GM19240 (cell line): ENCODE measurements at regions not wholly inside any gene's neighbourhood (a gene's known extent, or its start where the extent isn't known, plus 50 kb on each side); places are given as distances from the start of the nearest gene placed in this dataset.
"Not testable (repeated sequence)": the region's sequence is repeated elsewhere in the genome, so short reads cannot be mapped to it uniquely, and the experiment has no call there.

Source experiments
- DNase-seq: peaks from one replicate; pipeline ENCODE4 v3.0.0; 2011; ENCODE audit warnings: low spot score; ENCODE audit not compliant: insufficient read length

DNA sequence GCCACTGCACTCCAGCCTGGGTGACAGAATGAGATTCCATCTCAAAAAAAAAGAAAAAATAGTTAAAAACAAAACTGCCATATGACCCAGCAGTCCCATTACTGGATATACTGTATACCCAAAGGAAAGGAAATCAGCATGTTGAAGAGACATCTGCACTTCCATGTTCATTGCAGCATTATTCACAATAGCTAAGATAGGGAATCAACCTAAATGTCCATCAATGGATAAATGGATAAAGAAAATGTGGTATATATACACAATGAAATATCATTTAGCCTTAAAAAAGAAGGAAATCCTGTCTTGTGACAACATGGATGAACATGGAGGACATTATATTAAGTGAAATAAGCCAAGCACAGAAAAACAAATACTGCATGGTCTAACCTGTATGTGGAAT, 160.7 kb downstream of the DUSP6 start:
- not testable (repeated sequence) for DNase-seq

DNA sequence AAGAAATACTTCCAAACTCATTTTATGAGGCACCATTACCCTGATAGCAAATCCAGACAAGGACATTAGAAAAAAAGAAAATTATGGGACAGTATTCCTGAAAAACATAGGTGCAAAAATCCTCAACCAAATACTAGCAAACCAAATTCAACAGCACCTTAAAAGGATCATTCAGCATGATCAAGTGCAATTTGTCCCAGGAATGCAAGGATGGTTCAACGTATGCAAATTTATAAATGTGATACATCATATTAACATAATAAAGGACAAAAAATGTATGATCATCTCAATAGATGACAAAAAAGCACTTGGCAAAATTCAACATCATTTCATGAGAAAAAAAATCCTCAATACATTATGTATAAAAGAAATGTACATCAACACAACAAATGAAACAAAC, 162.9 kb downstream of the DUSP6 start:
- DNase-seq: no peak

DNA sequence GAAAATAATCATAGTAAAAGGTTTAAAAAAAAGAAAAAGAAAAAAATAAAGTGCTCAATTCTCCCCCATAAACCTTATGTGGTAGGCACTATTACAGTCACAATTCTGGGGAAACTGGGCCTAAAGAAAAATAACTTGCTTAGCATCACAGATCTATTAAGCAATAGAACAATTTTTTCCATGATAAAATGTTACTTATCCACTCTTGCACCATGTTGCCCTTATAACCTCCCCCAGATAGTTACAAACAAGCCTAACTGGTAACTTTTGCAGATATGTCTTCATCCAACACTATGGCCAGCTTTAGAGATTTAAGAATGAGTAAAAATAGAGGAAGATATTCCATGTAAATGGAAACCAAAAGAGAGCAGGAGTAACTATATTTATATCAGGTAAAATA, 164.8 kb downstream of the DUSP6 start:
- no peak for DNase-seq

DNA sequence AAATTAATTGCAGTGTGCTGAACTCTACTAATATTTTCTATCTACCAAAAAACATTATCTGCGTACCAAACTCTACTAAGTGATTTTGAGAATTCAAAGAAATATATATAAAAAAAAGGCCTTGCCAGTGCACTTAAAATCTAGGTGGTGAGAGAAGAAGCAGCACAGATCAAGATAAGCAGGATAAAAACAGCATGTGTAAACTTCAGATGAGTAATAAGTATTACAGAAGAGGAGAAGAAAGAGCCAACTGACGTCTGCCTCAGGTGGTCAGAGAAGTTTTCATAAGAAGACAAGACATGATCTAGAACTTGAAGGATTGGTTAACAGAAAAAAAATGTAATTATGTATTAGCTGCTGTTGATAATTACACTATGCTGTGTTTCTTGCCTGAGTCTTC, 166.4 kb downstream of the DUSP6 start:
- no peak for DNase-seq

- DNase-seq: no peak
Measured at GRCh38 chr12:89185181-89185580, 167.1 kb downstream of the DUSP6 start.

DNA sequence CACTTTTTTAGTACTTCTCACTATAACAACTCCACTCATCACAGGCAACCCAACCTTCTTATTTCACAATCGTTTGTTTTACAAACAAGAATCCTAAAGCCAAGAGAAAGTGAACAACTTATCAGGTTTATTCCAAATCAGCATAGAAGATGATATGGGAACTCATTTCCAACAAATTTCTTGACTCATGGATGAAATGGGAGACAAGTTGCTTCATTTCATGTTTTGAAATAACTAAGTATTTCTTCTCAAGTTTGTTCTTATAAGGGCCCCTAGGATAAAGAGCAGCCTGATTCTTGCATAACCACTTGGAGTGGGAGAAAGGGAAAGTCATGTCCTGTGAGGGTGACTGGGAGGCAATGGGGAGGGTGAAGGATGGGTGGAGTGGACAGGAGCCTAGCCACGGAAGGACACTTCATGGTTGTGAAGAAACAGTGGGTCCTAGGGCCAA, 168.3 kb downstream of the DUSP6 start:
- no peak for DNase-seq

GRCh38 chr12:89181271-89181920, 170.9 kb downstream of the DUSP6 start:
- no peak for DNase-seq

GRCh38 chr12:89180496-89180895, 171.8 kb downstream of the DUSP6 start:
- DNase-seq: no peak

DNA sequence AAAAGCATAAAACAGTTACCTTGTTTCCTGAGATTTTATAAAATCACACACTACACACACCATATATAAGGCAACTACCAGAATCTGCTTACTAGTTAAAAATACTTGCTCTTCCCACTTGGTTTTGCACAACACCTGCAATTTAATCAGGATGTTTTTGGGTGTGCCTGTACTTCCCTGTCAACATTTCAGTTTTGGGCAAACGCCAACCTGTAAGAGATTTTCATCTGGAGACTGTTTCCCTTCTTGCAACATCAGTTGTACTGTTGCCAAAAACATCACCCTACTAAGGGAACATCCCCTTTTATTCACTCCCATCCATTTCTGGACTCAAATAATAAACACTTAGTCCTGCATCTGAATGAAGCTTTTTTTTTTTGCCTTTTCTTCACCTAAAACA, 172.3 kb downstream of the DUSP6 start:
- DNase-seq: no peak

GRCh38 chr12:89179245-89179644, 173.1 kb downstream of the DUSP6 start:
- DNase-seq: no peak

GRCh38 chr12:89177802-89178395, 174.4 kb downstream of the DUSP6 start:
- no peak for DNase-seq

- no peak for DNase-seq
Measured at GRCh38 chr12:89176676-89177075, 175.6 kb downstream of the DUSP6 start.

- no peak for DNase-seq
Measured at GRCh38 chr12:89173678-89174077, 178.6 kb downstream of the DUSP6 start.

DNA sequence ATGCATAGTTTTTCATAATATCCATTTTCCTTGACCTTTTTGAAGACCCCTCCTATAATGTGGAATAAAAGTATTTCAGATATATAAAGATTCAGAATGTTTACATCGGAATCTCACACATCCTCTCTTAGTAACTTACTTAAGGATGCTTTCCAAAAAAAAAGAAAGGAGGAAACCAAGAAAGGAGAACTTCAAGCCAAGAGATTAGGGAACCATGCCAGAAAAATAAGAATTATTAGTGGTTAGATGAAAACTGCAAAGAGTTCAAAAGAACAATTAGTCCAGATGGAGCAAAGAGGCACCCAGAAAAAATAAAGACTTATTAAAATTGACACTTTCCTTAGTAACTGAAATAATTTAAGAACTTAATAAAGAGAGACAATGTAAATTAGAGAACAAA, 179.2 kb downstream of the DUSP6 start:
- DNase-seq: no peak

- no peak for DNase-seq
Measured at GRCh38 chr12:89172224-89172623, 180.1 kb downstream of the DUSP6 start.

DNA sequence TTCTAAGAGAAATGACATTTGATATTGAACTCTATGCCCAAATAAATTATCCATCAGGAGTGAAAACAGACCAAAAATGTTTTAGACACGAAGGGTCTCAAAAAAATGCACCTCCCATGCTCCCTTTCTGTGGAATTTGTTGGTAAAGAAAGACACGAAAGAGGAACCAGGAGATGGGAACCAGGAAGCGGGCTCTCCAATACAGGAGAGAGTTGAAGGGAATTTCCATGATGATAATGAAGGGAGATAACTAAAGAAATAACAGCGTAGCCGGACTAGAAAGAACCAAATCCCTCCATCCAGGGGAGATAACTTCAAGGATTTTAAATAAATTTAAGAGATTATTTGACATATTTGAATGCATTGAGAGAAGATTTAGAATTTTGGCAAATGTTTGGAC, 183.0 kb downstream of the DUSP6 start:
- DNase-seq: no peak

DNA sequence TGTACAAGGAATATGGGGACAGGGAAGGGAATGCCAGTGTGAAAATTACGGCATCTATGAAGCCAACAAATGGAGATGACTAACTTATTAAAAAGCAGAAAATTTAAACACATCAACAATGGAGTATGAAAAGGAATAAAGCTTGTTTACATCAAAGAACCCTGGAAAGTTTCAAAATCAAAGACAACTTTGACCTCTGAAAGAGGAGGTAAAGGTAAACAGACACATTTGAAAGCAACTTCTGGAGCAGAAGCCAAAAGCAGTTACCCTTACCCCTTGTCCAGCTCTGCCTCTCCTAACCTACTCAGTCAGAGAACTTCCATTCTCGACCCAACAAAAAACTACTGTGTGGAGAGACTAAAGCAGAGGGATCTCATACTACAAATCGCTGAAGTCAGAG, 184.3 kb downstream of the DUSP6 start:
- no peak for DNase-seq

GRCh38 chr12:89166525-89166934, 185.8 kb downstream of the DUSP6 start:
- no peak for DNase-seq

DNA sequence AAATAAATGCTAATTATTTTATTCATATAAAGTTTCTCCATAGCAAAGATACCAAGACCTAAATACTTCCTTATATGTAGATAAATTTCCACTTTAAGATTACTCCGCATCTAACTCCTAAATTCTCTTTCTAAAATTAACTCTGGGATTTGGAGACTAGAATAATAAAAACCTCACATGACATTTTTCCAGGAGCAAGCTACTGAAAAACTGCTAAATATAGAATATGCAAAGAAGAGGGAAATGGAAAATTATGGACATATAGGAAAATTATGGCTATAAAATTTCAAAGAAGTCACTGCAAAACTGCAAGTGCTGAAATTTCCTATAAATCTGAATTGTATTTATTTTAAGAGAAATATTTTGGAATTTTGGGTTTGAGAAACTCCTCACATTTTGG, 186.2 kb downstream of the DUSP6 start:
- no peak for DNase-seq

DNA sequence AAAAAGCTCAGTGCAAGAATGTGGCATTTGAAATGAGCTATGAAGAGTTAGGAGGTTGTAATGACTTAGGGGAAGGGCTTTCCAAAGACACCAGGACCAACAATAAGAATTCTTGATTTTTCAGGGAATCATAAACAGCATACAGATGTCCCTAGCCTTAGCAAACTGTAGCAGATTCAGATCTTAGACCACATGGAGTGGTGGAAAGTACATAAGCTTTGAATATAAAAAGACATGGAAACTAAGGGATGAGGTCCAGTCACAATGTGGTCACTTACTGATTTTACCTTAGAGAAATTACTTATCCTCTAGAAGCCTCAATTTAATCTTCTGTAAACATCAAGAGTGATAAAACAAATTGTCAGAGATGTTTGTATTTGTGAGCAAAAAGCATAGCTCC, 186.6 kb downstream of the DUSP6 start:
- no peak for DNase-seq

DNA sequence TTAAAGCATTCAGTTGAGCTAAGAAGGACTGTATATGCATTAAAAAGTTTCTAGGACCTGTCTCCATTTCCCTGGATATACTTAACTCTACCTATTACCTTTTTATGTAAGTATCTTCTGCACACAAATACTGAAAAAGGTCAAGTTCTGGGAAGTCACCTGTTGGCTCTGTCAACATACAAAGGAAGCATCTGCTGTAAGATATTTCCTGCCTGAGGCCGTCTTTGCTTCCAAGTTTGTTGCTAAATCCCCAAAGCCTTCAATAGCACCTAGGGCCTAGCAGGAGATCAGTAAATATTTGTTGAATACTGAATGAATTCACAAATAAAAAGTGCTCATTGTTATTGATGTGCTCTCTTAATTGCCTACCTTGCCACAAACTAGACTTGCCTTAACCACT, 188.4 kb downstream of the DUSP6 start:
- DNase-seq: no peak

GRCh38 chr12:89162589-89163261, 189.6 kb downstream of the DUSP6 start:
- DNase-seq: no peak

DNA sequence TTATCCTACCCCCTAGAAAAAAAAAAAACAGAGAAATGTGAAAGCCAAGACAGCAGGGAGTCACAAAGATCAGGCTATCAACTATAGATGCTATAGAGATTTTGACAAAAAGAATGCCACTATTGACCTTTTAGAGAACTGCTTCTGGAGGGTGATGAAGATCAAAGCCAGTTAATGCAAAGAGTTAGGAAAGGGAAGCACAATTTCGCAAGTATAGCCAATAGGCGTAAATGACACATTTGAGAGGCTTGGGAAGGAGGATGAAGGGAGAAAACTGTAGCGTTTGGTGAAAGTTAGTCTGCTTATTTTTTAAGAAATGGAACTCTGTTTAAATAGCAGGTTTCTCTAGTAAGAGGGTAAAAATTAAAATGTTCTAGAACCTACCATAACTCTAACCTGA, 190.7 kb downstream of the DUSP6 start:
- DNase-seq: no peak
